Right hindlimb (tissue), 1 donor: ENCODE measurements at regions not wholly inside any gene's neighbourhood (a gene's known extent, or its start where the extent isn't known, plus 50 kb on each side); places are given as distances from the start of the nearest gene placed in this dataset.
"Not testable (repeated sequence)": the region's sequence is repeated elsewhere in the genome, so short reads cannot be mapped to it uniquely, and the experiment has no call there.

ENCODE experiments used
- DNase-seq: peaks from one replicate; pipeline ENCODE4 v3.0.0-alpha.2; 2018

GRCh38 chr1:60913708-60914107 lies 168.7 kb upstream of the NFIA start:
- not testable (repeated sequence) for DNase-seq

- no peak for DNase-seq
Measured at GRCh38 chr1:60913039-60913438, 169.3 kb upstream of the NFIA start.

- DNase-seq: peak; percentile 69
Measured at GRCh38 chr1:60911966-60912697, 170.2 kb upstream of the NFIA start.

- DNase-seq: no peak
Measured at GRCh38 chr1:60908159-60908558, 174.2 kb upstream of the NFIA start.

- no peak for DNase-seq
Measured at GRCh38 chr1:60906526-60906925, 175.8 kb upstream of the NFIA start.

- no peak for DNase-seq
Measured at GRCh38 chr1:60906039-60906438, 176.3 kb upstream of the NFIA start.

- peak; percentile 84 for DNase-seq
Measured at GRCh38 chr1:60904099-60904851, 178.1 kb upstream of the NFIA start.

GRCh38 chr1:60903591-60903990 lies 178.8 kb upstream of the NFIA start:
- DNase-seq: peak; percentile 93

GRCh38 chr1:60899464-60899863 lies 182.9 kb upstream of the NFIA start:
- no peak for DNase-seq

- DNase-seq: no peak
Measured at GRCh38 chr1:60898987-60899386, 183.4 kb upstream of the NFIA start.

- DNase-seq: no peak
Measured at GRCh38 chr1:60898413-60898812, 183.9 kb upstream of the NFIA start.

- DNase-seq: peak; percentile 81
Measured at GRCh38 chr1:60896701-60897363, 185.5 kb upstream of the NFIA start.

GRCh38 chr1:60895701-60896100 lies 186.7 kb upstream of the NFIA start:
- DNase-seq: peak; percentile 37

GRCh38 chr1:60895252-60895651 lies 187.1 kb upstream of the NFIA start:
- DNase-seq: peak; percentile 31

- no peak for DNase-seq
Measured at GRCh38 chr1:60894741-60895140, 187.6 kb upstream of the NFIA start.

GRCh38 chr1:60894130-60894529 lies 188.2 kb upstream of the NFIA start:
- DNase-seq: peak; percentile 66

GRCh38 chr1:60893136-60893930 lies 189.0 kb upstream of the NFIA start:
- peak; percentile 40 for DNase-seq

GRCh38 chr1:60891765-60892164 lies 190.6 kb upstream of the NFIA start:
- DNase-seq: no peak

GRCh38 chr1:60891281-60891680 lies 191.1 kb upstream of the NFIA start:
- no peak for DNase-seq

- DNase-seq: no peak
Measured at GRCh38 chr1:60890664-60891063, 191.7 kb upstream of the NFIA start.

- DNase-seq: no peak
Measured at GRCh38 chr1:60889709-60890108, 192.7 kb upstream of the NFIA start.

GRCh38 chr1:60888126-60888525 lies 194.2 kb upstream of the NFIA start:
- DNase-seq: no peak

- DNase-seq: no peak
Measured at GRCh38 chr1:60886793-60887331, 195.5 kb upstream of the NFIA start.
